ENCODE measurements at regions not wholly inside any gene's neighbourhood (a gene's known extent, or its start where the extent isn't known, plus 50 kb on each side); places are given as distances from the start of the nearest gene placed in this dataset.

GRCh38 chr10:17510242-17510908, 56.0 kb upstream of the ST8SIA6 start:
- DNase-seq (ENCODE audit: extremely low spot score) = peak; percentile 49
- POLR2A ChIA-PET = no interaction called here
- TF ChIP-seq CTCF (IDR thresholded peaks at IDR 0.05; ENCODE audit: control extremely low read depth, extremely low read depth, low read depth, missing control alignments) = no peak
- CTCF ChIA-PET = interaction anchor here (1.1 to 2.1 kb wide), 2 partner anchors 15 to 18 kb away, joined by 3 to 10 read pairs; no protein-coding TSS in a partner anchor

GRCh38 chr10:17507538-17507937, 53.1 kb upstream of the ST8SIA6 start:
- DNase-seq (ENCODE audit: extremely low spot score) = no peak
- TF ChIP-seq CTCF (IDR thresholded peaks at IDR 0.05; ENCODE audit: control extremely low read depth, extremely low read depth, low read depth, missing control alignments) = no peak
- ChIA-PET CTCF (no interaction called here), POLR2A (no interaction called here)

GRCh38 chr10:17506856-17507471, 52.6 kb upstream of the ST8SIA6 start:
- TF ChIP-seq CTCF (IDR thresholded peaks at IDR 0.05; ENCODE audit: control extremely low read depth, extremely low read depth, low read depth, missing control alignments) = no peak
- POLR2A ChIA-PET = no interaction called here
- CTCF ChIA-PET = no interaction called here
- no peak for DNase-seq (ENCODE audit: extremely low spot score)

DNA sequence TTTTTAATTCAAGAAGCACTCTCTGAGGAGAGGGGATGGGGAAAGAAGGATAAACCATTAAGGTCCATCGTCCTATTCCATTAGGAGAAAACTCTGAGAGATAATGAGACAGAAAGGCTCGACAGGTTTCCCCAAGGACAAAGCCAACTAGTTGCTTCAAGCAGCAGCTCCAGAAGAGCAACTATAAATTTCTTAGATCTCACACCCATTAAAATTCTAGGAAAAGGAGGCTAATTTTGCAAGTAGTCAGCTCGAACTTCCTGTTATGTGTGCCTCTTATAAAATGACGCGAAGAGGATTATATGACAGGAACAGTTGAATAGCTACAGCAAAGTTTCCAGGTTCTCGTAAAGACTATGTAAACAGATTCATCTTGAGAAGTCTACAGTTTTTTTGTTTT, 52.0 kb upstream of the ST8SIA6 start:
- DNase-seq (ENCODE audit: extremely low spot score) = no peak
- ChIA-PET CTCF (interaction anchor here (0.9 kb wide), 1 partner anchor 11 kb away, joined by 3 read pairs; no protein-coding TSS in a partner anchor), POLR2A (no interaction called here)
- TF ChIP-seq CTCF (IDR thresholded peaks at IDR 0.05; ENCODE audit: control extremely low read depth, extremely low read depth, low read depth, missing control alignments) = no peak

- ChIA-PET POLR2A (no interaction called here), CTCF (interaction anchor here (0.6 kb wide), 1 partner anchor 10 kb away, joined by 3 read pairs; no protein-coding TSS in a partner anchor)
- DNase-seq (ENCODE audit: extremely low spot score) = no peak
- no peak for TF ChIP-seq CTCF (IDR thresholded peaks at IDR 0.05; ENCODE audit: control extremely low read depth, extremely low read depth, low read depth, missing control alignments)
These were observed 50.3 kb upstream of the ST8SIA6 start for GRCh38 chr10:17504547-17505245.

All from GM10248 (cell line).